ENCODE measurements at regions not wholly inside any gene's neighbourhood (a gene's known extent, or its start where the extent isn't known, plus 50 kb on each side); places are given as distances from the start of the nearest gene placed in this dataset.

DNA sequence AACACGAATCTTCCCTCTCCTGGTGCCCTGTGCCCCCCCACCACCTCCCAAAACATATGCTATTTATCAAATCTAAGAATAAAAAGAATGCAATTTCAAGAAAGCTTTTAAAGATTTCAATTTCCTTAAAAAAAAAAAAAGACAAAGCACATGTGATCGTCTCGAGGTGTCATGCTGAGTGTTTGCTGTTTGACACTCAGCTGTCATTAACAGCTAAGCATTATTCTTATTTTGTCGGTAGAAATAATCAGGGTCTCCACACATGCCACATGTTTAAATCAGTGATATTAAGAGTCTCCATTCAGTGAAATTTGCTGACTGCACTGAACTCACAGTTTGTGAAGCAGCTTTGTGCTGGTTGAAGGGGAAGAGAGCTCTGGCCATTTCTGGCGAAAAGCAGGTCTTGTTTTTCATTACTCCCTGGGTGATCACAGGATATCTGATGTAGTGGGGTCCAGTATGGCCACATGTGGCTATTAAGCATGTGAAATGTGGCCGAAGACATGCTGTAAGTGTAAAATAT is 281.8 kb downstream of the SATB1 start:
- Histone ChIP-seq H3K27me3 (replicated peaks in 1 of 7) (no peaks in the 10 kb centered on the region), H3K4me3 (no peak overlapping the region), H3K36me3 (no peaks in the 10 kb centered on the region), H3K4me1 (no peaks in the 10 kb centered on the region), H3K27ac (no peak overlapping the region), H3K9me3 (no peaks in the 10 kb centered on the region)
- WGBS, 5 donors = 69 to 86% (median 81%) methylated on average over 6 of the region's 6 CpGs
- intact Hi-C loops (cut with DNase I; ENCODE audit: low total_unique reads) = no loop called here
- DNase-seq = no peak
- TF ChIP-seq POLR2AphosphoS5 (IDR thresholded peaks at IDR 0.05) (no peak), POLR2A (IDR thresholded peaks at IDR 0.05) (no peak)
- TF ChIP-seq, protein P1, sequence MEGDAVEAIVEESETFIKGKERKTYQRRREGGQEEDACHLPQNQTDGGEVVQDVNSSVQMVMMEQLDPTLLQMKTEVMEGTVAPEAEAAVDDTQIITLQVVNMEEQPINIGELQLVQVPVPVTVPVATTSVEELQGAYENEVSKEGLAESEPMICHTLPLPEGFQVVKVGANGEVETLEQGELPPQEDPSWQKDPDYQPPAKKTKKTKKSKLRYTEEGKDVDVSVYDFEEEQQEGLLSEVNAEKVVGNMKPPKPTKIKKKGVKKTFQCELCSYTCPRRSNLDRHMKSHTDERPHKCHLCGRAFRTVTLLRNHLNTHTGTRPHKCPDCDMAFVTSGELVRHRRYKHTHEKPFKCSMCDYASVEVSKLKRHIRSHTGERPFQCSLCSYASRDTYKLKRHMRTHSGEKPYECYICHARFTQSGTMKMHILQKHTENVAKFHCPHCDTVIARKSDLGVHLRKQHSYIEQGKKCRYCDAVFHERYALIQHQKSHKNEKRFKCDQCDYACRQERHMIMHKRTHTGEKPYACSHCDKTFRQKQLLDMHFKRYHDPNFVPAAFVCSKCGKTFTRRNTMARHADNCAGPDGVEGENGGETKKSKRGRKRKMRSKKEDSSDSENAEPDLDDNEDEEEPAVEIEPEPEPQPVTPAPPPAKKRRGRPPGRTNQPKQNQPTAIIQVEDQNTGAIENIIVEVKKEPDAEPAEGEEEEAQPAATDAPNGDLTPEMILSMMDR (IDR thresholded peaks at IDR 0.05 in 8 of 11, conservative IDR thresholded peaks at IDR 0.05 in 3 of 11) = no peak

DNA sequence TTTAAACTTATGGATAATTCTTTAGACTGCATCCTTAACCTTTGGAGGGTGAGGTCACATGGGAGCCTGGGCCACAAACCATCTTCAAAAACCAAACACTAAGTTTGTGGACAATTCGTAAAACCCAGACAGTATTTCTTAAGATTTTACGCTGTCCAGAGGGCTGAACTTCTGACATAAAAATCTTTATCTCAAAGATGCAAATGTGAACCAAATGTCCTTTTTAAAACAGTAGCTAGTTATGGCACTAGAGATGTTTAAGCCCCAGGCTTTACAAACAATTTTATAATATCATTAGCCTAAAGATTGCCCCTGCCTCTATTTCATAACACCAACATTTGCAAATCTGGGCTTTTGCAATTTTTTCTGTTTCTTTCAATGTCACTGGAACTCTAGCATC is 287.2 kb downstream of the SATB1 start:
- no peak for DNase-seq
- H3K4me1 ChIP-seq = no peaks in the 10 kb centered on the region
- no peak overlapping the region for H3K27ac ChIP-seq
- intact Hi-C loops (cut with DNase I; ENCODE audit: low total_unique reads) = no loop called here
- 71 to 89% (median 84%) methylated on average over 2 of the region's 2 CpGs for WGBS, 5 donors
- H3K27me3 ChIP-seq (replicated peaks in 1 of 7) = no peaks in the 10 kb centered on the region
- no peaks in the 10 kb centered on the region for H3K9me3 ChIP-seq
- H3K4me3 ChIP-seq = no peak overlapping the region
- no peaks in the 10 kb centered on the region for H3K36me3 ChIP-seq
- TF ChIP-seq POLR2A (IDR thresholded peaks at IDR 0.05) = no peak

DNA sequence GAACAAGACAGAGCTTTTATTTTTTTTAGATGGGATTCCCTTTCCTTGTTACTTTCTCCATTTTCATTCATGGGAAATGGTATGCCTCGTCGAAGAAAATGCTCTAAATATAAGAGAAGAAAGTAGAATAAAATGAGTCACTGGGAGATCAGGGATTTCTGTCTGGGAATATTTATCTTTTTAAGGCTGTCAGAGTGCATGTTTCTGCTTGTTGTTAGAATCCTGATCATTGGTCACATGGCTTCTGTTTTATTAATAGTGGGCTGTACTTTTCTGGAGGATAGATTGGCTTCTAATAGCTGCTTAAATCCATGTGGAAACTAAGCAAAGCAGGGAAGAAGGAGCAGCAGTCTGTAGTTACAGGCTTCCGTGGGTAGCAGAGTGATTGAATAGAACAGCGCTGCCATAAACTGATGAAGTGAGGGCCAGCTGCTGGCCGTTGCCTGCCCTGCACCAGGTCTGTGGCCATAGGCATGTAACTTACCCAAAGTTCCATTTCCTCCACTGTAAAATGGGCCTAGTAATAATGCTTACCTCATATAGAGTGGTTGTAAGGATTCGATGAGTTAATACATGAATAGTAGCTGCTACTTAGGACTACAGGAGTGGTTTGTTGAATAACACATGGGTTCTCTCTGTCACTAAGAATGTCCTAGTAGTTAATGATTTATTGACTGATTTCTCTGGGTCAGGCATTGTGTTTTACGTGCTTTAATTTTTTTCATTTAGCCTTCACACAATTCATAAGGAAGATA is 289.9 kb downstream of the SATB1 start:
- Histone ChIP-seq H3K36me3 (no peaks in the 10 kb centered on the region), H3K27ac (no peak overlapping the region), H3K27me3 (replicated peaks in 1 of 7) (no peaks in the 10 kb centered on the region), H3K9me3 (no peaks in the 10 kb centered on the region), H3K4me3 (no peak overlapping the region), H3K4me1 (no peaks in the 10 kb centered on the region)
- WGBS, 5 donors = 85 to 96% (median 88%) methylated on average over 7 of the region's 7 CpGs
- TF ChIP-seq POLR2AphosphoS5 (IDR thresholded peaks at IDR 0.05) = no peak
- no peak for DNase-seq
- intact Hi-C loops (cut with DNase I; ENCODE audit: low total_unique reads) = no loop called here

DNA sequence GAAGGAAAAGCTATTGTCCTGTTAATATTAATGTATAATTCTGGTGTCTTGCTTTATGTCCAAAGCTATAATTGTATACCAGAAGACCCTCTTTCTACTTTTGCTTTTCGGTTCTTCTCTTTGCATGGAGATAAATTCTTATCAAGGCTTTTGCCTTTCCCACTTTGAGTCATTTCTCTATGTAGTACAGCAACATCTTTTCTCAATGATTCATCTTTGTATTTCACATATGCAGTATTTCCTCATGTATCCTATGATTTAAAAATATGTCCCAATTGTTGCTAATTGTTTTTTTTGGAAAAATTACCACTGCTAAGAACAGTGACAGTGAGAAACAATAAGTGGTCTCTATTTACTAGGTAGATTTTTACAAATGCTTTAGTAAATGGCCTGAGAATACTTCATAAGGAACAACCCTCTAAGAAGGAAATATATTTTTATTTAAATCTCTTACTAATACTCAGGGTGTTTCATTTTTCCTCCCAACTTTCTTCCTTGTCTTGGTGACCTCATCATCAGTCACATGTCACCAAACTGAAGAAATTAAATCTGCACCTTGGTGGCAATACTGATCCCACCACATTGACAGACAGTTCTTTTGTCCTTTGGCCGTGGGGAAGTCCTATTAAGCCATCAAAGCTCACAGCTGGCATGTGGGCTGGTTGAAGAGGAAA is 290.6 kb downstream of the SATB1 start:
- WGBS, 5 donors = 49 to 73% (median 64%) methylated on average over 2 of the region's 2 CpGs
- Histone ChIP-seq H3K4me1 (no peaks in the 10 kb centered on the region), H3K9me3 (no peaks in the 10 kb centered on the region), H3K36me3 (no peaks in the 10 kb centered on the region), H3K27ac (no peak overlapping the region), H3K27me3 (replicated peaks in 1 of 7) (no peaks in the 10 kb centered on the region), H3K4me3 (no peak overlapping the region)
- intact Hi-C loops (cut with DNase I; ENCODE audit: low total_unique reads) = no loop called here
- TF ChIP-seq POLR2A (IDR thresholded peaks at IDR 0.05) (no peak), POLR2AphosphoS5 (IDR thresholded peaks at IDR 0.05) (no peak)
- TF ChIP-seq, protein P1 (IDR thresholded peaks at IDR 0.05 in 8 of 11, conservative IDR thresholded peaks at IDR 0.05 in 3 of 11) = no peak
- no peak for DNase-seq

DNA sequence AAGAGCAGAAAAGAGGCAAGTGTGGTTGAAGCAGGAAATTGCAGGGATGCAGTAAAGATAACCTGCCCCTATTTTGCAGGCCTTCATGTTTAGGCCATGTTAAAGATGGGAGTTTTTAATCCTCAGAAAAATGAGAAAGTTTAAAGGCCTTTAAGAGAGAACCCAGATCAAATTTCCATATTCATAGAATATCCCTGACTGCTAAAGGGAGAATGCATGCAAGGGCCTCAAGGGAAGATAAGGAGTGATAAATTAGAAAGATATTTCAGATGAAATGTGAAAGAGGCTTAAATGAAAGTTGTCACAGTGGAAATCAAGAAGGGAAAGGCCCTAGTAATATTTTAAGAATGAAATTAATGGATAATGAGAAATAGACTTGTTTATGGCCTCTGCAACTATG is 292.1 kb downstream of the SATB1 start:
- Histone ChIP-seq H3K27ac (no peak overlapping the region), H3K9me3 (no peaks in the 10 kb centered on the region), H3K4me3 (no peak overlapping the region), H3K4me1 (peaks cover 0 to 8% (median 3%) of the 10 kb centered on the region in 6 donors), H3K36me3 (no peaks in the 10 kb centered on the region), H3K27me3 (replicated peaks in 1 of 7) (no peaks in the 10 kb centered on the region)
- no peak for TF ChIP-seq POLR2AphosphoS5 (IDR thresholded peaks at IDR 0.05)
- TF ChIP-seq, protein P1 (IDR thresholded peaks at IDR 0.05 in 8 of 11, conservative IDR thresholded peaks at IDR 0.05 in 3 of 11) = no peak
- TF ChIP-seq POLR2A (IDR thresholded peaks at IDR 0.05) = no peak
- intact Hi-C loops (cut with DNase I; ENCODE audit: low total_unique reads) = no loop called here
- no peak for DNase-seq
